Esophagus muscularis mucosa (tissue), 3 donors: ENCODE measurements at regions not wholly inside any gene's neighbourhood (a gene's known extent, or its start where the extent isn't known, plus 50 kb on each side); places are given as distances from the start of the nearest gene placed in this dataset.

Experiments
- EP300 ChIP-seq: sonication (generic); formaldehyde crosslinking; IDR thresholded peaks from one replicate; pipeline ENCODE4 v1.6.1; 2017; ENCODE audit warnings: antibody characterized with exemption
- TF ChIP-seq, protein P1 (sequence below), 3 experiments: fragments of 200-600 bp in 2 of 3; fragments of 450-650 bp in 1 of 3; sonication (generic) in 2 of 3; IDR thresholded peaks; one replicate each; pipeline ENCODE4 v1.5.1; 2017 to 2019; ENCODE audit warnings: antibody characterized with exemption in 3 of 3, mild to moderate bottlenecking in 2 of 3, moderate library complexity in 1 of 3

DNA sequence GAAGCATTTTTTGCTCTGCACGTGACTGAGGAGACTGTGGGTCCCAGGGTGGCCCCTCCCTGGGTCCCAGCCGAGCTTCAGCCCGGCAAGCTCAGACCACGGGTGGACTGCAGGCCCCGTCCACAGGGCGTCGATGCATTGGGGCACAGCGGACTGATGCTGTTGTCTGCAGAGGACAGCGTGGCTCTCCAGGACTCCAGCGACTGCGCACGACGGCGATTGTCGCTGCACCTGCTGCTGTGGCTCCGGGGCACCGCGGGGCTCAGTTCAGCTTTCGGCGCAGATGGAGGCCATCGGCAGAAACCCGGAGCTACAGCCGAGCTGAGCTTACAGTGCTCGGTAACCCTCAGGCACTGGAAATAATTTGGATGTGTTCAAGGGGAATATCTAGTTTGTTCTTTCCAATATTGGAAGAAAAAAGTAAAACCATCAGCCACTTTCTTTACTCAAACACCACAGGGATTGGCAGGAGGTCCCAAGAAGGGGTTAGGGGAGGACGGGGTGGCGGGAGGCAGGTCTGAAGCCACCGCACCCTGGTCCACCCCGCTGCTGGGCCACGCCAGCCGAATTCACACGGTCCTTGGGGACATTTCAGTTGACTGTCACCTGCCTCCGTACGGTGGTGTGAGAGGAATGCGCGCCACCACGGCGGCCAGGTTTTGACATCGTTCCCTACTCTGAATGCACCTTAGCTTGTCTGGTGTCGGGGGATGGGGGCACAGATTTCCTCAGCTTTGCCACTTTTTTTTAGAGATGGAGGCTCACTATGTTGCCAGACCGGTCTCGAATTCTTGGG, 88.7 kb upstream of the RPH3AL start:
- TF ChIP-seq, protein P1, sequence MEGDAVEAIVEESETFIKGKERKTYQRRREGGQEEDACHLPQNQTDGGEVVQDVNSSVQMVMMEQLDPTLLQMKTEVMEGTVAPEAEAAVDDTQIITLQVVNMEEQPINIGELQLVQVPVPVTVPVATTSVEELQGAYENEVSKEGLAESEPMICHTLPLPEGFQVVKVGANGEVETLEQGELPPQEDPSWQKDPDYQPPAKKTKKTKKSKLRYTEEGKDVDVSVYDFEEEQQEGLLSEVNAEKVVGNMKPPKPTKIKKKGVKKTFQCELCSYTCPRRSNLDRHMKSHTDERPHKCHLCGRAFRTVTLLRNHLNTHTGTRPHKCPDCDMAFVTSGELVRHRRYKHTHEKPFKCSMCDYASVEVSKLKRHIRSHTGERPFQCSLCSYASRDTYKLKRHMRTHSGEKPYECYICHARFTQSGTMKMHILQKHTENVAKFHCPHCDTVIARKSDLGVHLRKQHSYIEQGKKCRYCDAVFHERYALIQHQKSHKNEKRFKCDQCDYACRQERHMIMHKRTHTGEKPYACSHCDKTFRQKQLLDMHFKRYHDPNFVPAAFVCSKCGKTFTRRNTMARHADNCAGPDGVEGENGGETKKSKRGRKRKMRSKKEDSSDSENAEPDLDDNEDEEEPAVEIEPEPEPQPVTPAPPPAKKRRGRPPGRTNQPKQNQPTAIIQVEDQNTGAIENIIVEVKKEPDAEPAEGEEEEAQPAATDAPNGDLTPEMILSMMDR (IDR thresholded peaks at IDR 0.05): no peak
- TF ChIP-seq EP300: no peak
